GM06990 (cell line): ENCODE measurements at regions not wholly inside any gene's neighbourhood (a gene's known extent, or its start where the extent isn't known, plus 50 kb on each side); places are given as distances from the start of the nearest gene placed in this dataset.

Experiments
- DNase-seq: peaks from one replicate; pipeline ENCODE4 v3.0.0-alpha.2; 2011; ENCODE audit not compliant: insufficient read length; ENCODE audit errors: extremely low read depth
- H3K27me3 ChIP-seq: replicated peaks from 2 replicates; pipeline ENCODE4 v1.6.0; 2011; ENCODE audit warnings: low read length; ENCODE audit not compliant: control insufficient read depth, insufficient read depth
- H3K36me3 ChIP-seq: 2 replicates; pipeline ENCODE4 v1.5.1; 2011; ENCODE audit warnings: low read length; ENCODE audit not compliant: control insufficient read depth, insufficient read depth
- H3K4me3 ChIP-seq: replicated peaks from 2 replicates; pipeline ENCODE4 v1.5.1; 2011; ENCODE audit warnings: low read depth, mild to moderate bottlenecking, control low read depth, low read length
- TF ChIP-seq, protein P1 (sequence below): IDR thresholded peaks from 2 replicates; pipeline ENCODE4 v1.5.1; 2011; ENCODE audit warnings: low read length, control low read depth, mild to moderate bottlenecking, inconsistent platforms; ENCODE audit not compliant: insufficient read depth, poor library complexity, severe bottlenecking

DNA sequence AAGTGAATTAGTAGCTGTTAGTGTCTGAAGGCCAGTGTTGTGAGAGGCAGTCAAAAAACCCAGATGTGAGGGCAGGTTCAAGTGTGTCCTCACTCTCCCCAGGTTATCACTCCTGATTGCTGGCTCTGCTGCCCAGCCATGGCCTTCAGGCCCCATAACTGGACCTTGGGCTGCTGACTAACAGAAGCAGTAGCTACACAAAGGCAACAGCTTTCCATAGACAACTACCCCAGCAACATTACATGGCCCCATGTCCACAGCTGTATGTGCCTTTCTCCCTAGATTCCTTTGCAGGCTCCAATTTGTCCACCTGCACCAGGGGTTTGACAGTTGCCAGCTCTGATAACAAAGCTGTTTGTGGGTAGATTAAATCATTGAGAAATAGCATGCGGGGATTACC is 297.8 kb downstream of the ARL4A start:
- DNase-seq: no peak
- Histone ChIP-seq H3K36me3 (no peaks in the 10 kb centered on the region), H3K27me3 (no peaks in the 10 kb centered on the region), H3K4me3 (no peak overlapping the region)
- TF ChIP-seq, protein P1, sequence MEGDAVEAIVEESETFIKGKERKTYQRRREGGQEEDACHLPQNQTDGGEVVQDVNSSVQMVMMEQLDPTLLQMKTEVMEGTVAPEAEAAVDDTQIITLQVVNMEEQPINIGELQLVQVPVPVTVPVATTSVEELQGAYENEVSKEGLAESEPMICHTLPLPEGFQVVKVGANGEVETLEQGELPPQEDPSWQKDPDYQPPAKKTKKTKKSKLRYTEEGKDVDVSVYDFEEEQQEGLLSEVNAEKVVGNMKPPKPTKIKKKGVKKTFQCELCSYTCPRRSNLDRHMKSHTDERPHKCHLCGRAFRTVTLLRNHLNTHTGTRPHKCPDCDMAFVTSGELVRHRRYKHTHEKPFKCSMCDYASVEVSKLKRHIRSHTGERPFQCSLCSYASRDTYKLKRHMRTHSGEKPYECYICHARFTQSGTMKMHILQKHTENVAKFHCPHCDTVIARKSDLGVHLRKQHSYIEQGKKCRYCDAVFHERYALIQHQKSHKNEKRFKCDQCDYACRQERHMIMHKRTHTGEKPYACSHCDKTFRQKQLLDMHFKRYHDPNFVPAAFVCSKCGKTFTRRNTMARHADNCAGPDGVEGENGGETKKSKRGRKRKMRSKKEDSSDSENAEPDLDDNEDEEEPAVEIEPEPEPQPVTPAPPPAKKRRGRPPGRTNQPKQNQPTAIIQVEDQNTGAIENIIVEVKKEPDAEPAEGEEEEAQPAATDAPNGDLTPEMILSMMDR: no peak

DNA sequence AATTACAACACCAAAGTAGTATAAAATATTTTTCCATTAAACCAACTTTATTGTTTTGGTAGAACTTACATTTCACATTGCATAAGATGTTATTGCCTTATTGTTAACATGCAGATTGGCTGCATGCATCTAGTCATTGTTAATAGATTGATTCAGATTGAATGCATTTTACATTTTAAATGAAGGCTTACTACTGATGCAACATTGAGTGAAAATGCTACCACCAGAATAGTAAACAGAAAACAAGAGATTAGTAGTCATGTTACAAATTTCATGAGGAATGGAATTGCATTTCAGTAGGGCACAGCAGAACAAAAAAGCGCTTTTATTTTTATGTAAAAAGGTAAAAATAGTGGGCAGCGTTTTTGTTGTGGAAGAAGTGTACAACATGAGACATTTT is 298.3 kb downstream of the ARL4A start:
- DNase-seq: no peak
- no peak overlapping the region for H3K4me3 ChIP-seq
- no peaks in the 10 kb centered on the region for H3K27me3 ChIP-seq
- TF ChIP-seq, protein P1: no peak
- no peaks in the 10 kb centered on the region for H3K36me3 ChIP-seq

DNA sequence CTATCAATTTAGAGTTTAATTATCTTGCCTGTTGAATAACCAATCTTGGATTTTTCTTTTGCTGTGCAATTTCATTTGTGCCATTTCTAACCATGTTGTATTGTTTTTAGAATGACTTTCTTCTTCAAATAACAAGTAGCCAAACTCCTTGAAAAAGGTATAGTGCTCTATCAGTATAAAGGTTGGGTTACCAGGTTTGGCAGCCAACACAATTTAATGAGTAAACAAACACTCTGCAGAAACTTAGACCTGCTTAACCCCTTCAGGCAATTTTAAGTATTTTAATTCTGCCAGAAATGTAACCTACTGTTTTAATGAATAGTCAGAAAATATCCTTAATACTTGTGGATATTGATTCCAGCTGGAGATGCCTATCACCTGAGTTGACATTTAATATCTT is 299.8 kb downstream of the ARL4A start:
- no peaks in the 10 kb centered on the region for H3K27me3 ChIP-seq
- no peak overlapping the region for H3K4me3 ChIP-seq
- TF ChIP-seq, protein P1: no peak
- DNase-seq: no peak
- H3K36me3 ChIP-seq: no peaks in the 10 kb centered on the region

DNA sequence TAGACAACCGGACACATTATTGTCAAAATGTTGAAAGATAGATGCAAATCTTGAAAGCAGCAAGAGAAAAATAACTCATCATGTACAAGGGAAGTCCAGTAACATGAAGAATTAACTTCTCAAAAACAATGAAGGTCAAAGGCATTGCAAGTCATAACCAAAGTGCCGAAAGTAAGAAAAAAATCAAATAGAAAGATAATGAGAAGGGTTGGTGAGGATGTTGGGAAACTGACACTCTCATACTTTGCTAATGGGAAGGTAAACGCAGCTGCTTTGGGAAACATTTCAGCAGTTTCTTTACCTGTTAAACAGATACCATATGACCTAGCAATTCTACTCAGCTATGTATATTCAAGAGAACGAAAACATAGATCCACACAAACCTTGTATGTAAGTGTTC is 303.0 kb downstream of the ARL4A start:
- Histone ChIP-seq H3K4me3 (no peak overlapping the region), H3K27me3 (no peaks in the 10 kb centered on the region), H3K36me3 (no peaks in the 10 kb centered on the region)
- DNase-seq: no peak
- TF ChIP-seq, protein P1: no peak

DNA sequence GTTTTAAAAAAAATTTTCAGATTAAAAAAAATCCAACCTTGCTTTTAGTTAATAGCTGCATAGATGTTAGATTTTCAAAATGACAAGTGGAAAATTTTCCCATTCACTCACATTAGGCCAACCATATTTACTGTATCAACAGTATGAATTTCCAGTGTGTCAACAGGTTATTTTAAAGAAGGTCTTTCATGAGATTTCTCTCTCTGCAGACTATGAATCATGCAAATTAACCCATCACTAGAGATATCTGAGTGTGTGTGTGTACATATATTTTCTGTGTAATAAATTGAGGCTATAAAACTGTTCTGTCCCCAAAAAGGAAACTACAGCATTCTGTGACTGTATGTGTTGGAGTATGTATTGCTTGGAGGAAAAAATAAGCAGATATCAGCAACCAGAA is 305.6 kb downstream of the ARL4A start:
- Histone ChIP-seq H3K4me3 (no peak overlapping the region), H3K36me3 (no peaks in the 10 kb centered on the region), H3K27me3 (no peaks in the 10 kb centered on the region)
- no peak for DNase-seq
- TF ChIP-seq, protein P1: no peak

DNA sequence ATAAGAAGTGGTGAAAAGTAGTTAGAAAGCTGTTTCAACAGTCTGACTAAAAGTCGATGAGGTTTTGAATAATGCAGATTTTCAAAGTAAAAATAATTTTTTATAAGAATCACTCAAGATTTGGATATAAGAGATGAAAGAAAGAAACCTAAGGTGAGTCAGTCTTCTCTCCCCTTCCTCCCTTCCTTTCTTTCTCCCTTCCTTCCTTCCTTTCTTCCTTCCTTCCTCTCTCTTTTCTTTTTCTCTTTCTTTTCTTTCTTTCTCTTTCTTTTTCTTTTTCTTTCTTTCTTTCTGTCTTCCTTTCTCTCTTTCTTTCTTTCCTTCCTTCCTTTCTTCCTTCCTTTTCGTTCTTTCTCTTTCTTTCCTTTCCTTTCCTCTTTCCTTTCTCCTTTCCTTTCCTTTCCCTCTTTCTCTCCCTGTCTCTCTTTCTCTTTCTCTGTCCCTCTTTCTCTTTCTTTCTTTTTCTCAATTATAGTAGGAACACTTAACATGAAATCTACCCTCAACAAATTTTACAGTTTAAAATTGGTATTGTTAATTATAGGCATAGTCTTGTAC is 308.6 kb downstream of the ARL4A start:
- no peaks in the 10 kb centered on the region for H3K27me3 ChIP-seq
- no peak overlapping the region for H3K4me3 ChIP-seq
- no peaks in the 10 kb centered on the region for H3K36me3 ChIP-seq
- no peak for DNase-seq
- TF ChIP-seq, protein P1: no peak
